SJSA1 (cell line): ENCODE measurements at regions not wholly inside any gene's neighbourhood (a gene's known extent, or its start where the extent isn't known, plus 50 kb on each side); places are given as distances from the start of the nearest gene placed in this dataset.

ENCODE experiments used
- DNase-seq, 2 experiments: peaks; one replicate each; pipeline ENCODE4 v3.0.0-alpha.2; 2015 to 2020; ENCODE audit warnings: low spot score in 2 of 2, low read depth in 1 of 2
- H3K27ac ChIP-seq: fragments of 250-450 bp; sonication (Bioruptor Pico); 2 replicates; pipeline ENCODE4 v1.5.1; 2020; ENCODE audit warnings: mild to moderate bottlenecking, moderate library complexity
- H3K27me3 ChIP-seq: fragments of 250-450 bp; sonication (Bioruptor Pico); replicated peaks from 2 replicates; pipeline ENCODE4 v1.5.1; 2020; ENCODE audit warnings: mild to moderate bottlenecking, moderate library complexity
- H3K36me3 ChIP-seq: fragments of 250-450 bp; sonication (Bioruptor Pico); 2 replicates; pipeline ENCODE4 v1.5.1; 2020; ENCODE audit warnings: mild to moderate bottlenecking
- H3K4me1 ChIP-seq: fragments of 250-450 bp; sonication (Bioruptor Pico); replicated peaks from 2 replicates; pipeline ENCODE4 v1.6.1; 2021; ENCODE audit warnings: mild to moderate bottlenecking
- H3K4me3 ChIP-seq: fragments of 250-450 bp; sonication (Bioruptor Pico); 2 replicates; pipeline ENCODE4 v1.5.1; 2020; ENCODE audit warnings: mild to moderate bottlenecking
- H3K9me3 ChIP-seq: fragments of 250-450 bp; sonication (Bioruptor Pico); replicated peaks from 2 replicates; pipeline ENCODE4 v1.5.1; 2020; ENCODE audit warnings: mild to moderate bottlenecking

- Histone ChIP-seq H3K36me3 (no peaks in the 10 kb centered on the region), H3K4me3 (no peak overlapping the region), H3K27me3 (no peaks in the 10 kb centered on the region), H3K27ac (no peak overlapping the region), H3K9me3 (0 out of 2 replicates have a peak, but pooled peaks cover 2% of the 10 kb centered on the region), H3K4me1 (no peaks in the 10 kb centered on the region)
- DNase-seq: no peak
Observed at GRCh38 chr3:83193526-83193925, 1432.1 kb upstream of the GBE1 start.

DNA sequence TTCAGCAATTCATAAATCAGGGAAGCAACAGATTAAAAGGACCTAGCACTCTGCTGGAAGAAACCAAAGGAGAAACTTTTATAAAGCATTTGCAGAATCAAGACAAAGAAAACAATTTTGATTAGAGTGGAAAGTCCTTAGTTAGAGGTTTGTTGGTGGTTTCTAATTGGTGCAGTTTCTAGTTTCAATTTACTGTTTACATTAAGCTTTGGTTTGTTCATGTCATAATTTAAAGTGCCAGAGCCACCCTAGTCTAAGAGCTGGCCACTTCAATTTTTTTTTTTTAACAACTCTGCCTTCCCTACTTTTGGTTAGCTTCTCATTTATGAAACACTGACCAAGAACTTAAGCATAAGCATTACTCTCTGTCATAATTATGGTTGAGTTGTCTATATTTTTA is 1428.2 kb upstream of the GBE1 start:
- Histone ChIP-seq H3K4me1 (no peaks in the 10 kb centered on the region), H3K27ac (no peak overlapping the region), H3K9me3 (0 out of 2 replicates have a peak, but pooled peaks cover 2% of the 10 kb centered on the region), H3K27me3 (no peaks in the 10 kb centered on the region), H3K36me3 (no peaks in the 10 kb centered on the region), H3K4me3 (no peak overlapping the region)
- no peak for DNase-seq

DNA sequence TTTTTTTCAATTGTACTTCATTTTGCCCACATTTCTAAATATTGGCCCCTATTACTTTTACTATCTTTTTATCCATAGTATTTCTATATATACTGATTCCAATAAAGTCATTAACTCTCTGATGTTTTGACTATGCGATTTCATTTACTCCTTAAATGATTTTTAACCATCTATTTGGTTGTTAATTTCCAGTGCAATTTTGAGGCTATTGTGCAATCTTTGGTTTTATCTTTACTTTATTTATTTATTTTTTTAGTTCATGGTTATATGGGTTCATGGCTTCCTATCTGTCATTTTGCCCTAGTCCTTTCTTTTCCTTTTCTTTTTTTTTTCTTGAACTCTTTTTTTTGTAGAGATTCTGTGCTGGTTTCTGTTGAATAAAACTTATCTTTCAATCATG is 1408.0 kb upstream of the GBE1 start:
- H3K27ac ChIP-seq: no peak overlapping the region
- H3K4me1 ChIP-seq: no peaks in the 10 kb centered on the region
- no peak for DNase-seq
- H3K4me3 ChIP-seq: no peak overlapping the region
- no peaks in the 10 kb centered on the region for H3K27me3 ChIP-seq
- H3K9me3 ChIP-seq: no peaks in the 10 kb centered on the region
- no peaks in the 10 kb centered on the region for H3K36me3 ChIP-seq

GRCh38 chr3:83150896-83151295 is 1389.5 kb upstream of the GBE1 start:
- Histone ChIP-seq H3K4me1 (no peaks in the 10 kb centered on the region), H3K27ac (no peak overlapping the region), H3K27me3 (no peaks in the 10 kb centered on the region), H3K36me3 (no peaks in the 10 kb centered on the region), H3K9me3 (no peaks in the 10 kb centered on the region), H3K4me3 (no peak overlapping the region)
- no peak for DNase-seq

DNA sequence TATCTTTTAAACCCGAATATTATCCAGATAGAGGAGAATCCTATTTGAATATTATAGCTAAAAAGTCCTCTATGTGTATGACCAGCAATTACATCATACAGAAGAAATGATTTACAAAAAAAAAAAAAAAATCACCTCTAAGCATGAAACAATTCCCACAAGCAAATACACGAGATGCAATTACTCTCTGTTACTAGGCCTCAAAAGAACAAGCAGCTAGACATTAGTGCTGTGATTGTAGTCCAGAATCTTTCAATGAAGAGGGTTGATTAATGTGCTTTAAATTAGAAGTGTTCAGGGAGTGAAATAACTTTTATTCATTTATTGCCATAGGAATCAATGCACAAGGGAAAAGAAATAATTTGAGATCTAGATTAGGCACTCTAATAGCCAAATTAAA is 1379.5 kb upstream of the GBE1 start:
- Histone ChIP-seq H3K27me3 (no peaks in the 10 kb centered on the region), H3K27ac (no peak overlapping the region), H3K36me3 (no peaks in the 10 kb centered on the region), H3K4me3 (no peak overlapping the region), H3K4me1 (no peaks in the 10 kb centered on the region), H3K9me3 (no peaks in the 10 kb centered on the region)
- no peak for DNase-seq

DNA sequence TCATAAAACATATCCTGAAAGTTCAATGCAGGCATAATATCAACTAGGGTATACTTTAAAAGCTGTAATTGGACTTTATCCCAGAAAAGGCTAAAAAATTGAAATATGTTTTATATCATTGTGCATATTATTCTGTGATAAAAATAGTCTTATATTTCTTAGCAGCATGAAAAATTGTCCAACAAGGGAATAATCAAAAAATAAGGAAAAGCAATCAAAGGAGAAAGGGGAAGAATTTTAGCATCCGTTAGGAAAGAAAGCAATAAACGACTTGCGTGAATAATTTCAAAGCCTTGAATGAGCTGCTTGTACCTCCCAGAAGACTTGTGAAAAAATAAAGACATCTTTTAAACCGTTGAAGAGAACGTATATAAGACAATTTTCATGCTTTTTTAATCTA is 1369.8 kb upstream of the GBE1 start:
- Histone ChIP-seq H3K27me3 (no peaks in the 10 kb centered on the region), H3K36me3 (no peaks in the 10 kb centered on the region), H3K4me3 (no peak overlapping the region), H3K27ac (no peak overlapping the region), H3K4me1 (no peaks in the 10 kb centered on the region), H3K9me3 (no peaks in the 10 kb centered on the region)
- no peak for DNase-seq

- no peaks in the 10 kb centered on the region for H3K4me1 ChIP-seq
- no peak for DNase-seq
- no peak overlapping the region for H3K27ac ChIP-seq
- no peaks in the 10 kb centered on the region for H3K36me3 ChIP-seq
- H3K4me3 ChIP-seq: no peak overlapping the region
- no peaks in the 10 kb centered on the region for H3K27me3 ChIP-seq
- no peaks in the 10 kb centered on the region for H3K9me3 ChIP-seq
Observed at GRCh38 chr3:83122774-83123350, 1361.4 kb upstream of the GBE1 start.

- no peaks in the 10 kb centered on the region for H3K4me1 ChIP-seq
- H3K36me3 ChIP-seq: no peaks in the 10 kb centered on the region
- no peak overlapping the region for H3K27ac ChIP-seq
- DNase-seq: no peak
- H3K4me3 ChIP-seq: no peak overlapping the region
- H3K27me3 ChIP-seq: no peaks in the 10 kb centered on the region
- H3K9me3 ChIP-seq: no peaks in the 10 kb centered on the region
Observed at GRCh38 chr3:83093222-83093572, 1331.8 kb upstream of the GBE1 start.

DNA sequence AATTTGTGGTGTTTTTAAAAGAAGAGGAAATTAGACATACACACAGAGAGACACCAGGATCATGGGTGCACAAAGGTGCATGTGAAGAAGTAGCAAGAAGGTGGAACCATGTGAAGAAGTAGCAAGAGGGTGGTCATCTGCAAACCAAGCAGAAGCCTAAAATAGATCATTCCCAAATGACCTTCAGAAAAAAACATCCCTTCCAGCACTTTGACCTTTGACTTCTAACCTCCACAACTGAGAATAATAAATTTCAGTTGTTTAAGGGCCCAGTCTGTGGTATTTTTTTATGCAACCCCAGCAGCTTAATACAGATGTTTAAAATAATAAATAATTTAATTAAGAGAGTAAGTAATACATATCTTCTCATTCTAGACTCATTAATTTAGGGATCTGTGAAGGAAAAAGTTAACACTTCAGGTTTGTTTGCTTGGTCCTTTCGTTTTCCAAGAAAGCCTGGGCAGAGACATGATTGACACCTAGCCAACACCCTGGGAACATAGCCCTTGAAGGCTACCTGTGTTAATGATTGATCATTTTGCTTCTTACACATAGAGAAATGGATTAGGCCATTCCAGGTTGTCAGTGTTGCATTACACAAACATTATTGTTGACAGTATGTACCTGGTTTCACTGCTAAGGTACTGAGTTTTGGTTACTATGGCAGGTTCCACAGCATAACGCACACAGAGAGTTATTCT is 1331.2 kb upstream of the GBE1 start:
- no peaks in the 10 kb centered on the region for H3K27me3 ChIP-seq
- DNase-seq: no peak
- H3K9me3 ChIP-seq: no peaks in the 10 kb centered on the region
- no peaks in the 10 kb centered on the region for H3K36me3 ChIP-seq
- H3K4me3 ChIP-seq: no peak overlapping the region
- no peak overlapping the region for H3K27ac ChIP-seq
- H3K4me1 ChIP-seq: no peaks in the 10 kb centered on the region

DNA sequence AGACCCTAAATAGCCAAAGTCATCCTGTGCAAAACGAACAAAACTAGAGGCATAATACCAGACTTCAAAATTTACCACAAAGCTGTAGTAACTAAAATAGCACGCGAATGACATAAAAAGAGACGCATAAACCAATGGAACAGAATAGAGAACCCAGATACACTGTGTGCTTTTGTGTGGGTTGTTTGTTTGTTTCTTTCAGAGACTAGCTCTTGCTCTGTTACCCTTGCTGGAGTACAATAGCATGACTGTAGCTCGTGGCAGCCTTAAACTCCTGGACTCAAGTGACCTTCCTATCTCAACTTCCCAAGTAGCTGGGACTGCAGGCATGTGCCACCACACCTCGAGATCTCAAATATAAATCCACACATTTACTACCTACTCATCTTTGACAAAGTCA is 1314.6 kb upstream of the GBE1 start:
- H3K9me3 ChIP-seq: no peaks in the 10 kb centered on the region
- H3K4me1 ChIP-seq: no peaks in the 10 kb centered on the region
- H3K36me3 ChIP-seq: no peaks in the 10 kb centered on the region
- no peak overlapping the region for H3K4me3 ChIP-seq
- peak in 1 of 2 experiments; percentile 2 for DNase-seq
- no peaks in the 10 kb centered on the region for H3K27me3 ChIP-seq
- no peak overlapping the region for H3K27ac ChIP-seq

- Histone ChIP-seq H3K36me3 (no peaks in the 10 kb centered on the region), H3K4me3 (no peak overlapping the region), H3K9me3 (no peaks in the 10 kb centered on the region), H3K27ac (no peak overlapping the region), H3K4me1 (no peaks in the 10 kb centered on the region), H3K27me3 (no peaks in the 10 kb centered on the region)
- DNase-seq: no peak
Observed at GRCh38 chr3:83074485-83074884, 1313.0 kb upstream of the GBE1 start.

- no peak overlapping the region for H3K4me3 ChIP-seq
- no peak overlapping the region for H3K27ac ChIP-seq
- no peaks in the 10 kb centered on the region for H3K36me3 ChIP-seq
- peak in 1 of 2 experiments; percentile 3 for DNase-seq
- H3K9me3 ChIP-seq: 0 out of 2 replicates have a peak, but pooled peaks cover 2% of the 10 kb centered on the region
- H3K27me3 ChIP-seq: no peaks in the 10 kb centered on the region
- no peaks in the 10 kb centered on the region for H3K4me1 ChIP-seq
Observed at GRCh38 chr3:83065851-83066460, 1304.5 kb upstream of the GBE1 start.

DNA sequence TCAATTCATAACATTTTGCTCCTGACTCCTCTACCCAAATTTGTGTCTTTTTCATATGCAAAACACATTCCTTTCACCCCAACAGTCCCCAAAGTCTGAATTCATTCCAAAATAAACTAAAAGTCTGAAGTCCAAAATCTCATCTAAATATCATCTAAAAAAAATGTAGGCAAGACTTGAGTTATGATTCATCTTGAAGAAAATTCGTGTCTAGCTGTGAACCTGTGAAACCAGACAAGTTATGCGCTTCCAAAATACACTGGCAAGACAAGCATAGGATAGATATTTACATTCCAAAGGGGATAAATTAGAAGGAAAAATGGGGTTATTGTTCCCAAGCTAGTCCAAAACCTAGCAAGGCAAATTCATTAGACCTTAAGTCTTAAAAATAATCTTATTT is 1302.0 kb upstream of the GBE1 start:
- DNase-seq: no peak
- no peak overlapping the region for H3K4me3 ChIP-seq
- no peak overlapping the region for H3K27ac ChIP-seq
- no peaks in the 10 kb centered on the region for H3K4me1 ChIP-seq
- 0 out of 2 replicates have a peak, but pooled peaks cover 2% of the 10 kb centered on the region for H3K9me3 ChIP-seq
- H3K36me3 ChIP-seq: no peaks in the 10 kb centered on the region
- H3K27me3 ChIP-seq: no peaks in the 10 kb centered on the region

DNA sequence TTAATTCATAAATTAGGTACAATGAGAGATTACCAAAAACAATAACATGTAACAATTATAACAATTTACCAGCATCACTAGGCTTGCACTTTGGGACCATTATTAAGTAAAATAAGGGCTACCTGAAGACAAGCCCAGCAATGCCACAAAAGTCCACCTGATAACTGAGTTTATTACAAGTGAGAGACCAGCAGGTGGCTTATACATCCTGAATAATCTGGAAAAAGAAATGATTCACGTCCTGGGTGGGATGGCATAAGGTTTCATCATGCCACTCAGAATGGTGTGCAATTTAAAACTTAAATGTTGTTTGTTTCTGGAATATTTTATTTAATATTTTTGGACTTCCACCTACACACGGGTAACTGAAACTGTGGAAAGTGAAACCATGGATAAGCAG is 1287.1 kb upstream of the GBE1 start:
- no peak for DNase-seq
- Histone ChIP-seq H3K36me3 (no peaks in the 10 kb centered on the region), H3K4me3 (no peak overlapping the region), H3K27ac (no peak overlapping the region), H3K27me3 (no peaks in the 10 kb centered on the region), H3K9me3 (no peaks in the 10 kb centered on the region), H3K4me1 (no peaks in the 10 kb centered on the region)
